H1 (cell line): ENCODE measurements at regions not wholly inside any gene's neighbourhood (a gene's known extent, or its start where the extent isn't known, plus 50 kb on each side); places are given as distances from the start of the nearest gene placed in this dataset.

ENCODE experiments used
- CTCF ChIA-PET: fragments of 300-600 bp; sonication (Branson Sonifier 250); formaldehyde crosslinking; loops from one replicate; lab custom pipeline; 2021; ENCODE audit not compliant: partially characterized antibody; lab: Charles Lee
- POLR2A ChIA-PET: fragments of 300-600 bp; sonication (Branson Sonifier 250); formaldehyde crosslinking; loops from one replicate; lab custom pipeline; 2021; ENCODE audit warnings: inconsistent platforms; ENCODE audit not compliant: partially characterized antibody; lab: Charles Lee
- DNase-seq, 2 experiments: peaks; one replicate each; pipeline versions ENCODE4 v3.0.0 to v3.0.0-alpha.2; 2010 to 2022; ENCODE audit warnings: low spot score in 2 of 2, low read depth in 1 of 2, mixed read lengths in 1 of 2
- FAIRE-seq: peaks from 2 replicates; lab custom pipeline; 2011; peaks lifted over from hg19 to GRCh38; lab: Jason Lieb, UNC
- H2AFZ ChIP-seq: 2 replicates; pipeline ENCODE4 v1.8.1; 2012; ENCODE audit warnings: low read length, inconsistent platforms
- H2AK5ac ChIP-seq: 2 replicates; pipeline ENCODE4 v1.6.1; 2013; ENCODE audit warnings: low read depth, low read length
- H2BK120ac ChIP-seq: replicated peaks from 2 replicates; pipeline ENCODE3; 2013; ENCODE audit warnings: low read depth, low read length, inconsistent platforms
- H2BK12ac ChIP-seq: 2 replicates; pipeline ENCODE4 v1.6.1; 2013; ENCODE audit warnings: low read depth, low read length
- H2BK15ac ChIP-seq: 2 replicates; pipeline ENCODE4 v1.6.1; 2013; ENCODE audit warnings: low read length
- H2BK20ac ChIP-seq: 2 replicates; pipeline ENCODE4 v1.6.1; 2013; ENCODE audit warnings: low read length
- H2BK5ac ChIP-seq: 2 replicates; pipeline ENCODE4 v1.6.1; 2013; ENCODE audit warnings: low read depth, low read length
- H3K14ac ChIP-seq: 2 replicates; pipeline ENCODE4 v1.6.1; 2013; ENCODE audit warnings: inconsistent platforms; ENCODE audit not compliant: insufficient read length
- H3K18ac ChIP-seq: 2 replicates; pipeline ENCODE4 v1.6.1; 2013; ENCODE audit warnings: low read length; ENCODE audit errors: extremely low read depth
- H3K23ac ChIP-seq: 2 replicates; pipeline ENCODE4 v1.6.1; 2013; ENCODE audit warnings: inconsistent platforms; ENCODE audit not compliant: insufficient read length
- H3K23me2 ChIP-seq: 2 replicates; pipeline ENCODE4 v1.6.1; 2013; ENCODE audit warnings: low read depth, low read length
- H3K27ac ChIP-seq: 2 replicates; pipeline ENCODE4 v1.6.1; 2011; ENCODE audit warnings: low read depth, low read length, inconsistent platforms
- H3K27me3 ChIP-seq, 4 experiments: replicated peaks in 1 of 4; 1 replicate in 1 of 4; 2 replicates in 3 of 4; pipeline versions ENCODE4 v1.6.1 to v1.8.1; 2011 to 2013; ENCODE audit warnings: low read length in 3 of 4, mild to moderate bottlenecking in 3 of 4, inconsistent platforms in 2 of 4, mixed read lengths in 2 of 4, moderate library complexity in 1 of 4; ENCODE audit not compliant: control insufficient read depth in 3 of 4, insufficient read depth in 3 of 4; ENCODE audit errors: extremely low read depth in 1 of 4
- H3K36me3 ChIP-seq, 4 experiments: 2 replicates each; pipeline versions ENCODE4 v1.6.1 to v1.8.1; 2011 to 2013; ENCODE audit warnings: mild to moderate bottlenecking in 4 of 4, low read length in 3 of 4, moderate library complexity in 2 of 4, control low read depth in 1 of 4, inconsistent platforms in 1 of 4; ENCODE audit not compliant: insufficient read depth in 4 of 4, control insufficient read depth in 2 of 4
- H3K4ac ChIP-seq: replicated peaks from 2 replicates; pipeline ENCODE3; 2013; ENCODE audit warnings: low read length, low read depth, mixed read lengths, inconsistent platforms; ENCODE audit not compliant: insufficient read length
- H3K4me1 ChIP-seq, 4 experiments: replicated peaks in 1 of 4; 1 replicate in 1 of 4; 2 replicates in 3 of 4; pipeline versions ENCODE4 v1.6.1 to v1.8.1; 2011 to 2013; ENCODE audit warnings: low read length in 3 of 4, inconsistent platforms in 2 of 4, mixed read lengths in 1 of 4; ENCODE audit not compliant: insufficient read depth in 4 of 4, control insufficient read depth in 3 of 4
- H3K4me2 ChIP-seq, 2 experiments: 2 replicates each; pipeline versions ENCODE4 v1.6.1 to v1.8.1; 2011 to 2013; ENCODE audit warnings: low read depth in 2 of 2, low read length in 2 of 2, control low read depth in 1 of 2, inconsistent platforms in 1 of 2, mild to moderate bottlenecking in 1 of 2; ENCODE audit not compliant: insufficient read depth in 1 of 2
- H3K4me3 ChIP-seq, 4 experiments: fragments of 200-600, 300-600 bp in 1 of 4; sonication (generic), shearing (Covaris generic), sonication (Bioruptor Twin) in 1 of 4; 2 replicates each; pipeline versions ENCODE4 v1.5.1 to v1.8.1; 2011 to 2016; ENCODE audit warnings: low read length in 4 of 4, low read depth in 3 of 4, control low read depth in 2 of 4, inconsistent platforms in 2 of 4, mild to moderate bottlenecking in 2 of 4, mixed read lengths in 1 of 4, moderate library complexity in 1 of 4; ENCODE audit not compliant: insufficient read depth in 2 of 4; ENCODE audit errors: extremely low read depth in 1 of 4
- H3K56ac ChIP-seq: replicated peaks from 2 replicates; pipeline ENCODE3; 2013; ENCODE audit warnings: low read depth, mild to moderate bottlenecking, mixed read lengths, low read length, inconsistent platforms; ENCODE audit not compliant: insufficient read length
- H3K79me1 ChIP-seq: 2 replicates; pipeline ENCODE4 v1.6.1; 2013; ENCODE audit warnings: low read depth, low read length, control low read depth
- H3K79me2 ChIP-seq, 2 experiments: 2 replicates each; pipeline versions ENCODE4 v1.6.1 to v1.8.1; 2012 to 2013; ENCODE audit warnings: low read length in 2 of 2, mild to moderate bottlenecking in 2 of 2, inconsistent platforms in 1 of 2; ENCODE audit not compliant: insufficient read depth in 2 of 2, control insufficient read depth in 1 of 2
- H3K9ac ChIP-seq, 4 experiments: replicated peaks in 1 of 4; 1 replicate in 1 of 4; 2 replicates in 3 of 4; pipeline versions ENCODE4 v1.6.1 to v1.8.1; 2011 to 2013; ENCODE audit warnings: low read depth in 3 of 4, low read length in 3 of 4, control low read depth in 2 of 4, mild to moderate bottlenecking in 2 of 4, moderate library complexity in 2 of 4, inconsistent platforms in 1 of 4; ENCODE audit errors: extremely low read depth in 1 of 4
- H3K9me3 ChIP-seq, 2 experiments: 2 replicates each; pipeline versions ENCODE4 v1.6.1 to v1.8.1; 2012 to 2013; ENCODE audit warnings: mild to moderate bottlenecking in 2 of 2, moderate library complexity in 2 of 2, control low read depth in 1 of 2, inconsistent platforms in 1 of 2, low read depth in 1 of 2, low read length in 1 of 2, mixed read lengths in 1 of 2; ENCODE audit not compliant: insufficient read depth in 2 of 2
- H4K20me1 ChIP-seq, 2 experiments: replicated peaks in 1 of 2; 2 replicates each; pipeline versions ENCODE3 to v1.8.1; 2011 to 2013; ENCODE audit warnings: inconsistent platforms in 2 of 2, low read length in 2 of 2, mild to moderate bottlenecking in 1 of 2; ENCODE audit not compliant: insufficient read depth in 2 of 2, control insufficient read depth in 1 of 2
- H4K5ac ChIP-seq: 2 replicates; pipeline ENCODE4 v1.6.1; 2013; ENCODE audit warnings: low read length, low read depth, mixed read lengths, inconsistent platforms; ENCODE audit not compliant: insufficient read length
- H4K8ac ChIP-seq: 2 replicates; pipeline ENCODE4 v1.8.0; 2013; ENCODE audit warnings: mild to moderate bottlenecking, moderate library complexity, low read length, inconsistent platforms; ENCODE audit not compliant: insufficient read depth; ENCODE audit errors: extremely low read depth
- H4K91ac ChIP-seq: replicated peaks from 2 replicates; pipeline ENCODE3; 2013; ENCODE audit warnings: low read length, mixed read lengths, inconsistent platforms; ENCODE audit not compliant: insufficient read length
- CEBPB ChIP-seq: IDR thresholded peaks from 2 replicates; pipeline ENCODE4 v1.6.1; 2012; ENCODE audit warnings: low read depth, low read length
- CTBP2 ChIP-seq: IDR thresholded peaks from 2 replicates; pipeline ENCODE4 v1.7.0; 2011; ENCODE audit warnings: borderline replicate concordance, mild to moderate bottlenecking, moderate library complexity, mixed read lengths, low read length; ENCODE audit not compliant: insufficient read depth, insufficient read length
- PHF8 ChIP-seq: fragments of 200-600 bp; sonication (generic); conservative IDR thresholded peaks from 2 replicates; pipeline ENCODE4 v1.7.1; 2012; ENCODE audit warnings: low read depth, mild to moderate bottlenecking, inconsistent platforms, low read length, moderate library complexity
- POLR2AphosphoS5 ChIP-seq: IDR thresholded peaks from 2 replicates; pipeline ENCODE4 v1.6.1; 2011; ENCODE audit warnings: low read depth, low read length
- RBBP5 ChIP-seq: IDR thresholded peaks from 2 replicates; pipeline ENCODE4 v1.7.1; 2012; ENCODE audit warnings: low read depth, mild to moderate bottlenecking, inconsistent platforms, low read length, moderate library complexity, borderline replicate concordance
- RNF2 ChIP-seq: fragments of 200-900, 300-1000 bp; sonication (generic); IDR thresholded peaks from 2 replicates; pipeline ENCODE4 v1.7.1; 2016; ENCODE audit warnings: borderline replicate concordance, low read depth, mild to moderate bottlenecking, antibody characterized with exemption, low read length; ENCODE audit not compliant: poor library complexity, severe bottlenecking; ENCODE audit errors: missing control alignments
- RXRA ChIP-seq: IDR thresholded peaks from 2 replicates; pipeline ENCODE4 v1.6.1; 2011; ENCODE audit warnings: low read depth, mild to moderate bottlenecking, low read length, moderate library complexity; ENCODE audit not compliant: insufficient read depth
- SP4 ChIP-seq: IDR thresholded peaks from 2 replicates; pipeline ENCODE4 v1.6.1; 2012; ENCODE audit warnings: low read length, inconsistent platforms
- SUZ12 ChIP-seq: fragments of 200-600 bp; sonication (generic); IDR thresholded peaks from 2 replicates; pipeline ENCODE4 v1.6.1; 2012; ENCODE audit warnings: mild to moderate bottlenecking, inconsistent platforms, low read length, moderate library complexity, mixed read lengths
- TEAD4 ChIP-seq: IDR thresholded peaks from 2 replicates; pipeline ENCODE4 v1.6.1; 2012; ENCODE audit warnings: low read depth, low read length, inconsistent platforms, mixed read lengths
- YY1 ChIP-seq: IDR thresholded peaks from 2 replicates; pipeline ENCODE4 v1.6.1; 2011; ENCODE audit warnings: low read depth, mild to moderate bottlenecking, low read length
- WGBS, 2 experiments: shearing (Covaris generic) in 1 of 2; methylation state at CpG; one replicate each; pipeline versions ENCODE4 v1.1.6 to v1.1.7; 2013 to 2015; ENCODE audit warnings: low lambda C conversion rate in 2 of 2, mixed read lengths in 2 of 2, inconsistent platforms in 1 of 2, low coverage in 1 of 2, missing lambda C conversion rate in 1 of 2; ENCODE audit not compliant: insufficient replicate concordance in 2 of 2, insufficient coverage in 1 of 2, insufficient read length in 1 of 2; ENCODE audit errors: extremely low coverage in 1 of 2, missing lambda C conversion rate in 1 of 2; 5-methylcytosine and 5-hydroxymethylcytosine counted together
- TF ChIP-seq, protein P1 (sequence below): IDR thresholded peaks from 2 replicates; pipeline ENCODE4 v1.6.1; 2012; ENCODE audit warnings: low read length, inconsistent platforms

DNA sequence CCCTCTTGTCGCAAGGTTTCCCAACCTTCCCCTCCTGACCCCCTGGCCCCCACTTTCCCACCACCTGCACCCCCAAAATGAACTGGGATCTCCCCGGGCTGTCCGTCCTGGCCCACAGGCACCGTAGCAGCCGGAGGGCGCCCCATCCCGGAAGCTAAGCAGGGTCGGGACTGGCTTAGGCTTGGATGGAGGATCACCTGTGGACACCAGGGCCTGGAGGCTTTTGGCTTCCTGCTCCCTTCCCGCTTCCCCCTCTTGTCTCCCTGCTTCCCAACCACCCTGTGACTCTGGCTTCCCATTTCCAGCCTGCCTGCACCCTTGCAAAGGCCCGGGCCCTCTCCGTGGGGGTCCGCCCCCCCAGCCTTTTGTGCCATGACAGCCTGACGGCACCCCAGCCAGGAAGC lies 2291.3 kb downstream of the TP53TG3F start:
- no peaks in the 10 kb centered on the region for H3K79me2 ChIP-seq
- TF ChIP-seq TEAD4 (no peak), PHF8 (no peak), CTBP2 (no peak), RBBP5 (no peak), SUZ12 (no peak), CEBPB (no peak), YY1 (no peak), RXRA (no peak), RNF2 (no peak), SP4 (no peak), POLR2AphosphoS5 (no peak)
- TF ChIP-seq, protein P1, sequence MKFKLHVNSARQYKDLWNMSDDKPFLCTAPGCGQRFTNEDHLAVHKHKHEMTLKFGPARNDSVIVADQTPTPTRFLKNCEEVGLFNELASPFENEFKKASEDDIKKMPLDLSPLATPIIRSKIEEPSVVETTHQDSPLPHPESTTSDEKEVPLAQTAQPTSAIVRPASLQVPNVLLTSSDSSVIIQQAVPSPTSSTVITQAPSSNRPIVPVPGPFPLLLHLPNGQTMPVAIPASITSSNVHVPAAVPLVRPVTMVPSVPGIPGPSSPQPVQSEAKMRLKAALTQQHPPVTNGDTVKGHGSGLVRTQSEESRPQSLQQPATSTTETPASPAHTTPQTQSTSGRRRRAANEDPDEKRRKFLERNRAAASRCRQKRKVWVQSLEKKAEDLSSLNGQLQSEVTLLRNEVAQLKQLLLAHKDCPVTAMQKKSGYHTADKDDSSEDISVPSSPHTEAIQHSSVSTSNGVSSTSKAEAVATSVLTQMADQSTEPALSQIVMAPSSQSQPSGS = no peak
- no peak overlapping the region for H2BK5ac ChIP-seq
- no peak overlapping the region for H3K23ac ChIP-seq
- ChIA-PET CTCF (no interaction called here), POLR2A (no interaction called here)
- no peak overlapping the region for H2AFZ ChIP-seq
- H3K4ac ChIP-seq = no peak overlapping the region
- H3K9ac ChIP-seq = no peak overlapping the region
- no peaks in the 10 kb centered on the region for H3K79me1 ChIP-seq
- H4K91ac ChIP-seq = no peak overlapping the region
- FAIRE-seq (no peak), DNase-seq (no peak)
- no peak overlapping the region for H3K14ac ChIP-seq
- H3K27ac ChIP-seq = no peak overlapping the region
- H2BK20ac ChIP-seq = no peak overlapping the region
- H3K4me2 ChIP-seq = no peak overlapping the region
- H3K18ac ChIP-seq = no peak overlapping the region
- H4K8ac ChIP-seq = no peak overlapping the region
- no peaks in the 10 kb centered on the region for H3K4me1 ChIP-seq
- H2BK15ac ChIP-seq = no peak overlapping the region
- no peaks in the 10 kb centered on the region for H3K27me3 ChIP-seq
- H4K20me1 ChIP-seq = no peaks in the 10 kb centered on the region
- no peak overlapping the region for H2BK12ac ChIP-seq
- no peak overlapping the region for H3K56ac ChIP-seq
- H2BK120ac ChIP-seq = no peak overlapping the region
- H4K5ac ChIP-seq = no peak overlapping the region
- no peak overlapping the region for H3K4me3 ChIP-seq
- no peaks in the 10 kb centered on the region for H3K36me3 ChIP-seq
- 97% methylated on average over 4 of the region's 13 CpGs; no CpG with 5 or more reads in 1 of the 2 experiments for WGBS, 2 experiments
- H2AK5ac ChIP-seq = no peak overlapping the region
- H3K23me2 ChIP-seq = no peaks in the 10 kb centered on the region
- peaks cover 52 to 98% of the 10 kb centered on the region in 2 experiments for H3K9me3 ChIP-seq
